GM21825 (cell line): ENCODE measurements at regions not wholly inside any gene's neighbourhood (a gene's known extent, or its start where the extent isn't known, plus 50 kb on each side); places are given as distances from the start of the nearest gene placed in this dataset.

Experiments used
- ATAC-seq: cut with Tn5 transposase; IDR thresholded peaks from one replicate; pipeline ENCODE4 v1.9.1; 2021; ENCODE audit warnings: mild to moderate bottlenecking, moderate library complexity; ENCODE audit not compliant: unreplicated experiment

GRCh38 chr4:43763029-43763610, 685.5 kb downstream of the KCTD8 start:
- peak; percentile 63 for ATAC-seq

- no peak for ATAC-seq
Measured at GRCh38 chr4:43765514-43765913, 683.1 kb downstream of the KCTD8 start.

- no peak for ATAC-seq
Measured at GRCh38 chr4:43766648-43767047, 682.0 kb downstream of the KCTD8 start.

- ATAC-seq = no peak
Measured at GRCh38 chr4:43776371-43776770, 672.2 kb downstream of the KCTD8 start.

GRCh38 chr4:43778187-43778915, 670.3 kb downstream of the KCTD8 start:
- ATAC-seq = no peak

GRCh38 chr4:43781125-43781524, 667.5 kb downstream of the KCTD8 start:
- no peak for ATAC-seq

- no peak for ATAC-seq
Measured at GRCh38 chr4:43782391-43782790, 666.2 kb downstream of the KCTD8 start.

- no peak for ATAC-seq
Measured at GRCh38 chr4:43816116-43816515, 632.5 kb downstream of the KCTD8 start.

- ATAC-seq = no peak
Measured at GRCh38 chr4:43822621-43823020, 626.0 kb downstream of the KCTD8 start.

GRCh38 chr4:43835869-43836268, 612.7 kb downstream of the KCTD8 start:
- ATAC-seq = no peak

- no peak for ATAC-seq
Measured at GRCh38 chr4:43837171-43837570, 611.4 kb downstream of the KCTD8 start.

GRCh38 chr4:43837604-43838003, 611.0 kb downstream of the KCTD8 start:
- ATAC-seq = no peak

- ATAC-seq = no peak
Measured at GRCh38 chr4:43842594-43842993, 606.0 kb downstream of the KCTD8 start.

- no peak for ATAC-seq
Measured at GRCh38 chr4:43843501-43843900, 605.1 kb downstream of the KCTD8 start.

GRCh38 chr4:43846111-43846587, 602.5 kb downstream of the KCTD8 start:
- no peak for ATAC-seq

GRCh38 chr4:43853565-43854264, 594.9 kb downstream of the KCTD8 start:
- ATAC-seq = no peak

GRCh38 chr4:43855283-43855682, 593.3 kb downstream of the KCTD8 start:
- no peak for ATAC-seq

- no peak for ATAC-seq
Measured at GRCh38 chr4:43864616-43865146, 583.9 kb downstream of the KCTD8 start.

GRCh38 chr4:43867908-43868307, 580.7 kb downstream of the KCTD8 start:
- ATAC-seq = no peak

- no peak for ATAC-seq
Measured at GRCh38 chr4:43875655-43876054, 573.0 kb downstream of the KCTD8 start.

- no peak for ATAC-seq
Measured at GRCh38 chr4:43882470-43882869, 566.1 kb downstream of the KCTD8 start.

GRCh38 chr4:43886196-43886595, 562.4 kb downstream of the KCTD8 start:
- no peak for ATAC-seq
